H1 (cell line): ENCODE measurements at regions not wholly inside any gene's neighbourhood (a gene's known extent, or its start where the extent isn't known, plus 50 kb on each side); places are given as distances from the start of the nearest gene placed in this dataset.

Source experiments
- CTCF ChIA-PET: fragments of 300-600 bp; sonication (Branson Sonifier 250); formaldehyde crosslinking; loops from one replicate; lab custom pipeline; 2021; ENCODE audit not compliant: partially characterized antibody; lab: Charles Lee
- POLR2A ChIA-PET: fragments of 300-600 bp; sonication (Branson Sonifier 250); formaldehyde crosslinking; loops from one replicate; lab custom pipeline; 2021; ENCODE audit warnings: inconsistent platforms; ENCODE audit not compliant: partially characterized antibody; lab: Charles Lee
- DNase-seq, 2 experiments: peaks; one replicate each; pipeline versions ENCODE4 v3.0.0 to v3.0.0-alpha.2; 2010 to 2022; ENCODE audit warnings: low spot score in 2 of 2, low read depth in 1 of 2, mixed read lengths in 1 of 2
- FAIRE-seq: peaks from 2 replicates; lab custom pipeline; 2011; peaks lifted over from hg19 to GRCh38; lab: Jason Lieb, UNC
- H2AFZ ChIP-seq: 2 replicates; pipeline ENCODE4 v1.8.1; 2012; ENCODE audit warnings: low read length, inconsistent platforms
- H2AK5ac ChIP-seq: 2 replicates; pipeline ENCODE4 v1.6.1; 2013; ENCODE audit warnings: low read depth, low read length
- H2BK120ac ChIP-seq: replicated peaks from 2 replicates; pipeline ENCODE3; 2013; ENCODE audit warnings: low read depth, low read length, inconsistent platforms
- H2BK12ac ChIP-seq: 2 replicates; pipeline ENCODE4 v1.6.1; 2013; ENCODE audit warnings: low read depth, low read length
- H2BK15ac ChIP-seq: 2 replicates; pipeline ENCODE4 v1.6.1; 2013; ENCODE audit warnings: low read length
- H2BK20ac ChIP-seq: 2 replicates; pipeline ENCODE4 v1.6.1; 2013; ENCODE audit warnings: low read length
- H2BK5ac ChIP-seq: 2 replicates; pipeline ENCODE4 v1.6.1; 2013; ENCODE audit warnings: low read depth, low read length
- H3K14ac ChIP-seq: 2 replicates; pipeline ENCODE4 v1.6.1; 2013; ENCODE audit warnings: inconsistent platforms; ENCODE audit not compliant: insufficient read length
- H3K18ac ChIP-seq: 2 replicates; pipeline ENCODE4 v1.6.1; 2013; ENCODE audit warnings: low read length; ENCODE audit errors: extremely low read depth
- H3K23ac ChIP-seq: 2 replicates; pipeline ENCODE4 v1.6.1; 2013; ENCODE audit warnings: inconsistent platforms; ENCODE audit not compliant: insufficient read length
- H3K23me2 ChIP-seq: 2 replicates; pipeline ENCODE4 v1.6.1; 2013; ENCODE audit warnings: low read depth, low read length
- H3K27ac ChIP-seq: 2 replicates; pipeline ENCODE4 v1.6.1; 2011; ENCODE audit warnings: low read depth, low read length, inconsistent platforms
- H3K27me3 ChIP-seq, 4 experiments: replicated peaks in 1 of 4; 1 replicate in 1 of 4; 2 replicates in 3 of 4; pipeline versions ENCODE4 v1.6.1 to v1.8.1; 2011 to 2013; ENCODE audit warnings: low read length in 3 of 4, mild to moderate bottlenecking in 3 of 4, inconsistent platforms in 2 of 4, mixed read lengths in 2 of 4, moderate library complexity in 1 of 4; ENCODE audit not compliant: control insufficient read depth in 3 of 4, insufficient read depth in 3 of 4; ENCODE audit errors: extremely low read depth in 1 of 4
- H3K36me3 ChIP-seq, 4 experiments: 2 replicates each; pipeline versions ENCODE4 v1.6.1 to v1.8.1; 2011 to 2013; ENCODE audit warnings: mild to moderate bottlenecking in 4 of 4, low read length in 3 of 4, moderate library complexity in 2 of 4, control low read depth in 1 of 4, inconsistent platforms in 1 of 4; ENCODE audit not compliant: insufficient read depth in 4 of 4, control insufficient read depth in 2 of 4
- H3K4ac ChIP-seq: replicated peaks from 2 replicates; pipeline ENCODE3; 2013; ENCODE audit warnings: low read length, low read depth, mixed read lengths, inconsistent platforms; ENCODE audit not compliant: insufficient read length
- H3K4me1 ChIP-seq, 4 experiments: replicated peaks in 1 of 4; 1 replicate in 1 of 4; 2 replicates in 3 of 4; pipeline versions ENCODE4 v1.6.1 to v1.8.1; 2011 to 2013; ENCODE audit warnings: low read length in 3 of 4, inconsistent platforms in 2 of 4, mixed read lengths in 1 of 4; ENCODE audit not compliant: insufficient read depth in 4 of 4, control insufficient read depth in 3 of 4
- H3K4me2 ChIP-seq, 2 experiments: 2 replicates each; pipeline versions ENCODE4 v1.6.1 to v1.8.1; 2011 to 2013; ENCODE audit warnings: low read depth in 2 of 2, low read length in 2 of 2, control low read depth in 1 of 2, inconsistent platforms in 1 of 2, mild to moderate bottlenecking in 1 of 2; ENCODE audit not compliant: insufficient read depth in 1 of 2
- H3K4me3 ChIP-seq, 4 experiments: fragments of 200-600, 300-600 bp in 1 of 4; sonication (generic), shearing (Covaris generic), sonication (Bioruptor Twin) in 1 of 4; 2 replicates each; pipeline versions ENCODE4 v1.5.1 to v1.8.1; 2011 to 2016; ENCODE audit warnings: low read length in 4 of 4, low read depth in 3 of 4, control low read depth in 2 of 4, inconsistent platforms in 2 of 4, mild to moderate bottlenecking in 2 of 4, mixed read lengths in 1 of 4, moderate library complexity in 1 of 4; ENCODE audit not compliant: insufficient read depth in 2 of 4; ENCODE audit errors: extremely low read depth in 1 of 4
- H3K56ac ChIP-seq: replicated peaks from 2 replicates; pipeline ENCODE3; 2013; ENCODE audit warnings: low read depth, mild to moderate bottlenecking, mixed read lengths, low read length, inconsistent platforms; ENCODE audit not compliant: insufficient read length
- H3K79me1 ChIP-seq: 2 replicates; pipeline ENCODE4 v1.6.1; 2013; ENCODE audit warnings: low read depth, low read length, control low read depth
- H3K79me2 ChIP-seq, 2 experiments: 2 replicates each; pipeline versions ENCODE4 v1.6.1 to v1.8.1; 2012 to 2013; ENCODE audit warnings: low read length in 2 of 2, mild to moderate bottlenecking in 2 of 2, inconsistent platforms in 1 of 2; ENCODE audit not compliant: insufficient read depth in 2 of 2, control insufficient read depth in 1 of 2
- H3K9ac ChIP-seq, 4 experiments: replicated peaks in 1 of 4; 1 replicate in 1 of 4; 2 replicates in 3 of 4; pipeline versions ENCODE4 v1.6.1 to v1.8.1; 2011 to 2013; ENCODE audit warnings: low read depth in 3 of 4, low read length in 3 of 4, control low read depth in 2 of 4, mild to moderate bottlenecking in 2 of 4, moderate library complexity in 2 of 4, inconsistent platforms in 1 of 4; ENCODE audit errors: extremely low read depth in 1 of 4
- H3K9me3 ChIP-seq, 2 experiments: 2 replicates each; pipeline versions ENCODE4 v1.6.1 to v1.8.1; 2012 to 2013; ENCODE audit warnings: mild to moderate bottlenecking in 2 of 2, moderate library complexity in 2 of 2, control low read depth in 1 of 2, inconsistent platforms in 1 of 2, low read depth in 1 of 2, low read length in 1 of 2, mixed read lengths in 1 of 2; ENCODE audit not compliant: insufficient read depth in 2 of 2
- H4K20me1 ChIP-seq, 2 experiments: replicated peaks in 1 of 2; 2 replicates each; pipeline versions ENCODE3 to v1.8.1; 2011 to 2013; ENCODE audit warnings: inconsistent platforms in 2 of 2, low read length in 2 of 2, mild to moderate bottlenecking in 1 of 2; ENCODE audit not compliant: insufficient read depth in 2 of 2, control insufficient read depth in 1 of 2
- H4K5ac ChIP-seq: 2 replicates; pipeline ENCODE4 v1.6.1; 2013; ENCODE audit warnings: low read length, low read depth, mixed read lengths, inconsistent platforms; ENCODE audit not compliant: insufficient read length
- H4K8ac ChIP-seq: 2 replicates; pipeline ENCODE4 v1.8.0; 2013; ENCODE audit warnings: mild to moderate bottlenecking, moderate library complexity, low read length, inconsistent platforms; ENCODE audit not compliant: insufficient read depth; ENCODE audit errors: extremely low read depth
- H4K91ac ChIP-seq: replicated peaks from 2 replicates; pipeline ENCODE3; 2013; ENCODE audit warnings: low read length, mixed read lengths, inconsistent platforms; ENCODE audit not compliant: insufficient read length
- CBX8 ChIP-seq: fragments of 300-800, 300-1000 bp; sonication (generic); IDR thresholded peaks from 2 replicates; pipeline ENCODE4 v1.7.1; 2016; ENCODE audit warnings: low read depth, low read length, borderline replicate concordance
- CTCF ChIP-seq, 3 experiments: IDR thresholded peaks; 1 replicate in 2 of 3; 2 replicates in 1 of 3; pipeline versions ENCODE4 v1.5.1 to v1.6.1; 2011; ENCODE audit warnings: low read length in 3 of 3, mild to moderate bottlenecking in 3 of 3, inconsistent platforms in 2 of 3, low read depth in 1 of 3, moderate library complexity in 1 of 3; ENCODE audit not compliant: insufficient read depth in 1 of 3; ENCODE audit errors: control extremely low read depth in 1 of 3
- JUND ChIP-seq: IDR thresholded peaks from 2 replicates; pipeline ENCODE4 v1.6.1; 2011; ENCODE audit warnings: mild to moderate bottlenecking, improper control_type of control experiment, low read length
- PHF8 ChIP-seq: fragments of 200-600 bp; sonication (generic); conservative IDR thresholded peaks from 2 replicates; pipeline ENCODE4 v1.7.1; 2012; ENCODE audit warnings: low read depth, mild to moderate bottlenecking, inconsistent platforms, low read length, moderate library complexity
- SIRT6 ChIP-seq: IDR thresholded peaks from one replicate; pipeline ENCODE4 v1.7.1; 2012; ENCODE audit warnings: low read length, inconsistent platforms
- SP1 ChIP-seq: IDR thresholded peaks from 2 replicates; pipeline ENCODE4 v1.6.1; 2011; ENCODE audit warnings: low read depth, low read length
- SP2 ChIP-seq: IDR thresholded peaks from 2 replicates; pipeline ENCODE4 v1.6.1; 2012; ENCODE audit warnings: mild to moderate bottlenecking, low read length, inconsistent platforms
- TEAD4 ChIP-seq: IDR thresholded peaks from 2 replicates; pipeline ENCODE4 v1.6.1; 2012; ENCODE audit warnings: low read depth, low read length, inconsistent platforms, mixed read lengths
- ZNF274 ChIP-seq: IDR thresholded peaks from 2 replicates; pipeline ENCODE4 v1.7.0; 2012; ENCODE audit warnings: low read length, borderline replicate concordance; ENCODE audit errors: extremely low read depth
- WGBS, 2 experiments: shearing (Covaris generic) in 1 of 2; methylation state at CpG; one replicate each; pipeline versions ENCODE4 v1.1.6 to v1.1.7; 2013 to 2015; ENCODE audit warnings: low lambda C conversion rate in 2 of 2, mixed read lengths in 2 of 2, inconsistent platforms in 1 of 2, low coverage in 1 of 2, missing lambda C conversion rate in 1 of 2; ENCODE audit not compliant: insufficient replicate concordance in 2 of 2, insufficient coverage in 1 of 2, insufficient read length in 1 of 2; ENCODE audit errors: extremely low coverage in 1 of 2, missing lambda C conversion rate in 1 of 2; 5-methylcytosine and 5-hydroxymethylcytosine counted together

DNA sequence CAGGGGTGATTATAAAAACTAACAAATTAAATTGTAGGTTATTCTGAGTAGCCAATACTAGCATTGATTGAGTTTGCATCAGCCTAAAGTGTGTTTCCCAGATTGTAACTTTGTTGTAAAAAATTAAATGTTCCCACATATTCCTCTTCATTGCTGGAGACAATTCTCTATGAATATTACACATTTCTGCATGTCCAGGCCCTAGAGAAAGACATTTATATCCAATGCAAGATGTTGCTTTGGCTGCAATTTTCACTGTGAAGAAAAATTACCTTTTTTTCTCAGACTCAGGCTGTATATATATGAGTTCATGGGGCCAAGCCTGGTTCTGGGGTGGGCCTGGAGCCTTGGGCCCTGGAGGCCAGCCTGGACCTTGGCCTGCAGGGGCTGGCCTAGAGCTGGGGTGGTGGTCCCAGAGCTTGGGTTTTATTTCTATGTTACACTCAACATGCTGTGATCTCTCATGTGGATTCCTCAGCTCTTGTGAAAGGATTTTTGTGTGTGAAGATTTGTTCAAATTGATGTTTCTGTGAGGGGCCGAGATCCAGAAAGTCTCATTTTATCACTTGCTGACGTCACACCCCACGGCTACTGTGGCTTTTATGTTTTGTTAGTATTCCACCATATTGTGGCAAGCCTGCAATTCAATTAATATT is 232.5 kb downstream of the SPATA31A1 start:
- H3K79me2 ChIP-seq, result no peaks in the 10 kb centered on the region
- H2BK5ac ChIP-seq, result no peak overlapping the region
- H3K23me2 ChIP-seq, result no peaks in the 10 kb centered on the region
- H3K9ac ChIP-seq, result no peak overlapping the region
- TF ChIP-seq JUND, result no peak
- no peak for TF ChIP-seq ZNF274
- no peak for TF ChIP-seq PHF8
- no peak for TF ChIP-seq CTCF (IDR thresholded peaks at IDR 0.05; ENCODE audit: control extremely low read depth in 1 of 3, insufficient read depth in 1 of 3, low read depth in 1 of 3, low read length in 3 of 3)
- TF ChIP-seq SP1, result no peak
- no peak for TF ChIP-seq TEAD4
- no peak for TF ChIP-seq SP2
- no peak for TF ChIP-seq SIRT6
- TF ChIP-seq CBX8, result no peak
- no peak overlapping the region for H3K14ac ChIP-seq
- no peak overlapping the region for H4K91ac ChIP-seq
- 97% methylated on average over 3 of the region's 3 CpGs; no CpG with 5 or more reads in 1 of the 2 experiments for WGBS, 2 experiments
- CTCF ChIA-PET, result no interaction called here
- H3K27me3 ChIP-seq, result no peaks in the 10 kb centered on the region
- H2BK12ac ChIP-seq, result peak overlapping the region; percentile 35; the same call in 1 of the 2 replicates
- no peak overlapping the region for H3K56ac ChIP-seq
- DNase-seq, result no peak
- H3K4me1 ChIP-seq, result no peaks in the 10 kb centered on the region
- H3K23ac ChIP-seq, result no peak overlapping the region
- no peaks in the 10 kb centered on the region for H3K36me3 ChIP-seq
- no peak overlapping the region for H2BK120ac ChIP-seq
- H3K4me2 ChIP-seq, result no peak overlapping the region
- POLR2A ChIA-PET, result no interaction called here
- H3K9me3 ChIP-seq, result no peaks in the 10 kb centered on the region
- no peak overlapping the region for H3K27ac ChIP-seq
- H2BK15ac ChIP-seq, result no peak overlapping the region
- H3K18ac ChIP-seq, result no peak overlapping the region
- no peak overlapping the region for H3K4ac ChIP-seq
- H2AK5ac ChIP-seq, result no peak overlapping the region
- H2AFZ ChIP-seq, result no peak overlapping the region
- H4K20me1 ChIP-seq, result no peaks in the 10 kb centered on the region
- no peak overlapping the region; the same call in 1 of the 2 replicates for H4K8ac ChIP-seq
- FAIRE-seq, result no peak
- no peaks in the 10 kb centered on the region for H3K79me1 ChIP-seq
- 0 out of 2 replicates have a peak overlapping the region, but pooled peaks have one; percentile 35 for H2BK20ac ChIP-seq
- no peak overlapping the region for H4K5ac ChIP-seq
- no peak overlapping the region for H3K4me3 ChIP-seq
